MM.1S (cell line): ENCODE measurements at regions not wholly inside any gene's neighbourhood (a gene's known extent, or its start where the extent isn't known, plus 50 kb on each side); places are given as distances from the start of the nearest gene placed in this dataset.

ENCODE experiments used
- EZH2 ChIP-seq: fragments of 300-600 bp; sonication (generic); optimal IDR thresholded peaks from 2 replicates; pipeline ENCODE3; 2017; ENCODE audit warnings: low read depth, mild to moderate bottlenecking, antibody characterized with exemption, low read length, mixed read lengths
- EZH2phosphoT487 ChIP-seq: fragments of 300-600 bp; sonication (generic); IDR thresholded peaks from 2 replicates; pipeline ENCODE4 v1.6.1; 2018; ENCODE audit warnings: antibody characterized with exemption, low read length
- TF ChIP-seq, protein P1 (sequence below): fragments of 300-600 bp; sonication (generic); IDR thresholded peaks from 2 replicates; pipeline ENCODE4 v1.5.1; 2016; ENCODE audit warnings: antibody characterized with exemption, low read length, mixed read lengths

DNA sequence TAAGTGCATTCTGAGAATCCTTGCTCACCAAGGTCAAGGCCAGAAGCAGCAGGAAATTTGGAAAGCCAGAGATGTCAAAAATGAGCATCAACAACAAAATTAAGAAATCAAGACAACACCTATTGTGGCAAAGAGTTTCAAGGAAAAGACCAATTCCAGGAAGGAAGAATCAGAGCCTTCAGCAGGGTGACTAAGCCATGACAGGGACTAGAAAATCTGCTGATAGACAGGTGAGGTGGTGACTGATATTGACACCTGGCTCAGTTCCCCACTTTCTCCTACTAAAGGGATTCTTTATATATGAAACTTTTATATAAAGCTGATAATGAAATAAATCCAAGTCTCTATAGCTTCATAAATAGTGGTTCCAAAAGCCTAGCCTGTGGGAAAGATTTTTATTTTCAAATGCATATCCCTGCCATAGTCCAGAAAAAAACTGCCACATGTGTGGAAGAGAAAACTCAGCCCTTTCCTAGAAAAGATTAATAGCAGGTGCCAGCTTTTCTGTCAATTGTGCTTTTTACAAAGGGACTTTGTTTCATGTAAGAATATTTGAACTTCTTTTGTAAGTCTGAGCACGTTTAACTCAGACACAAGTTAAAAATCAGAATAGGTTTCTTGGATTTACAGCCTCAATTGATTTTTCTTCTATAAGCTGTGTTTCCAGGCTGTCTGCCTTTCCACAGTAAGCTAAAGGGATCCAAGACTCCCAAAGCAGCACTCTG is 81.1 kb upstream of the GRAMD2B start:
- TF ChIP-seq, protein P1, sequence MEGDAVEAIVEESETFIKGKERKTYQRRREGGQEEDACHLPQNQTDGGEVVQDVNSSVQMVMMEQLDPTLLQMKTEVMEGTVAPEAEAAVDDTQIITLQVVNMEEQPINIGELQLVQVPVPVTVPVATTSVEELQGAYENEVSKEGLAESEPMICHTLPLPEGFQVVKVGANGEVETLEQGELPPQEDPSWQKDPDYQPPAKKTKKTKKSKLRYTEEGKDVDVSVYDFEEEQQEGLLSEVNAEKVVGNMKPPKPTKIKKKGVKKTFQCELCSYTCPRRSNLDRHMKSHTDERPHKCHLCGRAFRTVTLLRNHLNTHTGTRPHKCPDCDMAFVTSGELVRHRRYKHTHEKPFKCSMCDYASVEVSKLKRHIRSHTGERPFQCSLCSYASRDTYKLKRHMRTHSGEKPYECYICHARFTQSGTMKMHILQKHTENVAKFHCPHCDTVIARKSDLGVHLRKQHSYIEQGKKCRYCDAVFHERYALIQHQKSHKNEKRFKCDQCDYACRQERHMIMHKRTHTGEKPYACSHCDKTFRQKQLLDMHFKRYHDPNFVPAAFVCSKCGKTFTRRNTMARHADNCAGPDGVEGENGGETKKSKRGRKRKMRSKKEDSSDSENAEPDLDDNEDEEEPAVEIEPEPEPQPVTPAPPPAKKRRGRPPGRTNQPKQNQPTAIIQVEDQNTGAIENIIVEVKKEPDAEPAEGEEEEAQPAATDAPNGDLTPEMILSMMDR, result no peak
- TF ChIP-seq EZH2phosphoT487 (no peak), EZH2 (no peak)
